ENCODE measurements at regions not wholly inside any gene's neighbourhood (a gene's known extent, or its start where the extent isn't known, plus 50 kb on each side); places are given as distances from the start of the nearest gene placed in this dataset.

- H3K4me1 ChIP-seq (ENCODE audit: control insufficient read depth in 1 of 2, extremely low read depth in 1 of 2, insufficient read depth in 2 of 2, low read length in 2 of 2) = no peaks in the 10 kb centered on the region
- Mint-ChIP-seq H3K36me3 (no peaks in the 10 kb centered on the region), H3K27ac (no peak overlapping the region), H3K4me1 (no peaks in the 10 kb centered on the region), H3K27me3 (peaks cover 0 to 4% of the 10 kb centered on the region in 2 donors), H3K9me3 (peaks cover 0 to 23% (median 2%) of the 10 kb centered on the region in 3 donors), H3K4me3 (no peak overlapping the region)
- WGBS (ENCODE audit: insufficient coverage) = 60% methylated on average over 2 of the region's 3 CpGs
- POLR2A ChIA-PET = no interaction called here
- no peak overlapping the region for H3K4me3 ChIP-seq (ENCODE audit: control insufficient read depth in 1 of 2, extremely low read depth in 1 of 2, low read length in 1 of 2)
- no peak overlapping the region for H3K27ac ChIP-seq (ENCODE audit: low read length)
- DNase-seq (no peak), ATAC-seq (replicated peaks in 1 of 4) (no peak)
- H3K36me3 ChIP-seq (ENCODE audit: control insufficient read depth in 2 of 2, extremely low read depth in 1 of 2, insufficient read depth in 1 of 2, low read length in 1 of 2) = no peaks in the 10 kb centered on the region
- CTCF ChIA-PET = no interaction called here
- no peaks in the 10 kb centered on the region for H3K9me3 ChIP-seq
- no peaks in the 10 kb centered on the region for H3K27me3 ChIP-seq (replicated peaks in 1 of 2; ENCODE audit: control insufficient read depth in 2 of 2, extremely low read depth in 1 of 2, insufficient read depth in 2 of 2, low read length in 1 of 2)
Observed at GRCh38 chr14:79991866-79992265, 219.4 kb downstream of the DIO2 start.

- H3K4me3 Mint-ChIP-seq = no peak overlapping the region
- ATAC-seq (replicated peaks in 1 of 4) = no peak
- no peaks in the 10 kb centered on the region for H3K4me1 Mint-ChIP-seq
- peaks cover 5 to 21% (median 6%) of the 10 kb centered on the region in 3 donors for H3K9me3 Mint-ChIP-seq
- CTCF ChIA-PET = no interaction called here
- DNase-seq = no peak
- no peaks in the 10 kb centered on the region for H3K27me3 ChIP-seq (replicated peaks in 1 of 2; ENCODE audit: control insufficient read depth in 2 of 2, extremely low read depth in 1 of 2, insufficient read depth in 2 of 2, low read length in 1 of 2)
- H3K9me3 ChIP-seq = no peaks in the 10 kb centered on the region
- no peaks in the 10 kb centered on the region for H3K36me3 ChIP-seq (ENCODE audit: control insufficient read depth in 2 of 2, extremely low read depth in 1 of 2, insufficient read depth in 1 of 2, low read length in 1 of 2)
- H3K27ac Mint-ChIP-seq = no peak overlapping the region
- H3K4me3 ChIP-seq (ENCODE audit: control insufficient read depth in 1 of 2, extremely low read depth in 1 of 2, low read length in 1 of 2) = no peak overlapping the region
- no peaks in the 10 kb centered on the region for H3K36me3 Mint-ChIP-seq
- 100% methylated on average over 1 of the region's 2 CpGs for WGBS (ENCODE audit: insufficient coverage)
- no peak overlapping the region for H3K27ac ChIP-seq (ENCODE audit: low read length)
- H3K4me1 ChIP-seq (ENCODE audit: control insufficient read depth in 1 of 2, extremely low read depth in 1 of 2, insufficient read depth in 2 of 2, low read length in 2 of 2) = no peaks in the 10 kb centered on the region
- peaks cover 0 to 3% of the 10 kb centered on the region in 2 donors for H3K27me3 Mint-ChIP-seq
- POLR2A ChIA-PET = no interaction called here
Observed at GRCh38 chr14:79989990-79990389, 221.3 kb downstream of the DIO2 start.

- Mint-ChIP-seq H3K36me3 (no peaks in the 10 kb centered on the region), H3K4me1 (no peaks in the 10 kb centered on the region), H3K27ac (no peak overlapping the region), H3K4me3 (no peak overlapping the region), H3K9me3 (peaks cover 5 to 18% (median 6%) of the 10 kb centered on the region in 3 donors), H3K27me3 (no peaks in the 10 kb centered on the region)
- Histone ChIP-seq H3K27ac (ENCODE audit: low read length) (no peak overlapping the region), H3K9me3 (no peaks in the 10 kb centered on the region), H3K4me3 (ENCODE audit: control insufficient read depth in 1 of 2, extremely low read depth in 1 of 2, low read length in 1 of 2) (no peak overlapping the region), H3K4me1 (ENCODE audit: control insufficient read depth in 1 of 2, extremely low read depth in 1 of 2, insufficient read depth in 2 of 2, low read length in 2 of 2) (no peaks in the 10 kb centered on the region), H3K27me3 (replicated peaks in 1 of 2; ENCODE audit: control insufficient read depth in 2 of 2, extremely low read depth in 1 of 2, insufficient read depth in 2 of 2, low read length in 1 of 2) (no peaks in the 10 kb centered on the region), H3K36me3 (ENCODE audit: control insufficient read depth in 2 of 2, extremely low read depth in 1 of 2, insufficient read depth in 1 of 2, low read length in 1 of 2) (no peaks in the 10 kb centered on the region)
- CTCF ChIA-PET = no interaction called here
- DNase-seq (no peak), ATAC-seq (replicated peaks in 1 of 4) (no peak)
- WGBS (ENCODE audit: insufficient coverage) = no CpG with 5 or more reads among the region's 1 CpG
- POLR2A ChIA-PET = no interaction called here
Observed at GRCh38 chr14:79986251-79986650, 225.1 kb downstream of the DIO2 start.

- POLR2A ChIA-PET = no interaction called here
- Histone ChIP-seq H3K36me3 (ENCODE audit: control insufficient read depth in 2 of 2, extremely low read depth in 1 of 2, insufficient read depth in 1 of 2, low read length in 1 of 2) (no peaks in the 10 kb centered on the region), H3K4me1 (ENCODE audit: control insufficient read depth in 1 of 2, extremely low read depth in 1 of 2, insufficient read depth in 2 of 2, low read length in 2 of 2) (no peaks in the 10 kb centered on the region), H3K9me3 (no peaks in the 10 kb centered on the region), H3K27ac (ENCODE audit: low read length) (no peak overlapping the region), H3K4me3 (ENCODE audit: control insufficient read depth in 1 of 2, extremely low read depth in 1 of 2, low read length in 1 of 2) (no peak overlapping the region), H3K27me3 (replicated peaks in 1 of 2; ENCODE audit: control insufficient read depth in 2 of 2, extremely low read depth in 1 of 2, insufficient read depth in 2 of 2, low read length in 1 of 2) (no peaks in the 10 kb centered on the region)
- no CpG with 5 or more reads among the region's 1 CpG for WGBS (ENCODE audit: insufficient coverage)
- no peak overlapping the region for H3K4me3 Mint-ChIP-seq
- CTCF ChIA-PET = no interaction called here
- H3K4me1 Mint-ChIP-seq = no peaks in the 10 kb centered on the region
- H3K27ac Mint-ChIP-seq = no peak overlapping the region
- no peaks in the 10 kb centered on the region for H3K27me3 Mint-ChIP-seq
- ATAC-seq (replicated peaks in 1 of 4) (no peak), DNase-seq (no peak)
- H3K36me3 Mint-ChIP-seq = no peaks in the 10 kb centered on the region
- peaks cover 2 to 22% (median 12%) of the 10 kb centered on the region in 3 donors for H3K9me3 Mint-ChIP-seq
Observed at GRCh38 chr14:79972230-79972629, 239.1 kb downstream of the DIO2 start.

GRCh38 chr14:79971330-79971729 is 240.0 kb downstream of the DIO2 start:
- Histone ChIP-seq H3K4me3 (ENCODE audit: control insufficient read depth in 1 of 2, extremely low read depth in 1 of 2, low read length in 1 of 2) (no peak overlapping the region), H3K9me3 (no peaks in the 10 kb centered on the region), H3K4me1 (ENCODE audit: control insufficient read depth in 1 of 2, extremely low read depth in 1 of 2, insufficient read depth in 2 of 2, low read length in 2 of 2) (no peaks in the 10 kb centered on the region), H3K27ac (ENCODE audit: low read length) (no peak overlapping the region), H3K36me3 (ENCODE audit: control insufficient read depth in 2 of 2, extremely low read depth in 1 of 2, insufficient read depth in 1 of 2, low read length in 1 of 2) (no peaks in the 10 kb centered on the region), H3K27me3 (replicated peaks in 1 of 2; ENCODE audit: control insufficient read depth in 2 of 2, extremely low read depth in 1 of 2, insufficient read depth in 2 of 2, low read length in 1 of 2) (no peaks in the 10 kb centered on the region)
- ATAC-seq (replicated peaks in 1 of 4) (no peak), DNase-seq (no peak)
- Mint-ChIP-seq H3K9me3 (peaks cover 10 to 22% (median 12%) of the 10 kb centered on the region in 3 donors), H3K36me3 (no peaks in the 10 kb centered on the region), H3K27ac (no peak overlapping the region), H3K4me3 (no peak overlapping the region), H3K27me3 (no peaks in the 10 kb centered on the region), H3K4me1 (no peaks in the 10 kb centered on the region)
- CTCF ChIA-PET = interaction anchor here in 1 of 2 donors (0.6 kb wide), 1 partner anchor 11 kb away, joined by 3 read pairs; no protein-coding TSS in a partner anchor
- POLR2A ChIA-PET = no interaction called here
- no CpG with 5 or more reads among the region's 2 CpGs for WGBS (ENCODE audit: insufficient coverage)

- no peaks in the 10 kb centered on the region for H3K9me3 ChIP-seq
Observed at GRCh38 chr14:79967453-79967852, 243.9 kb downstream of the DIO2 start.

GRCh38 chr14:79967001-79967400 is 244.3 kb downstream of the DIO2 start:
- Histone ChIP-seq H3K27ac (ENCODE audit: low read length) (no peak overlapping the region), H3K4me3 (ENCODE audit: control insufficient read depth in 1 of 2, extremely low read depth in 1 of 2, low read length in 1 of 2) (no peak overlapping the region), H3K36me3 (ENCODE audit: control insufficient read depth in 2 of 2, extremely low read depth in 1 of 2, insufficient read depth in 1 of 2, low read length in 1 of 2) (no peaks in the 10 kb centered on the region), H3K4me1 (ENCODE audit: control insufficient read depth in 1 of 2, extremely low read depth in 1 of 2, insufficient read depth in 2 of 2, low read length in 2 of 2) (no peaks in the 10 kb centered on the region), H3K9me3 (no peaks in the 10 kb centered on the region), H3K27me3 (replicated peaks in 1 of 2; ENCODE audit: control insufficient read depth in 2 of 2, extremely low read depth in 1 of 2, insufficient read depth in 2 of 2, low read length in 1 of 2) (no peaks in the 10 kb centered on the region)
- H3K27me3 Mint-ChIP-seq = no peaks in the 10 kb centered on the region
- no peak overlapping the region for H3K27ac Mint-ChIP-seq
- no peak overlapping the region for H3K4me3 Mint-ChIP-seq
- H3K36me3 Mint-ChIP-seq = no peaks in the 10 kb centered on the region
- DNase-seq = no peak
- H3K4me1 Mint-ChIP-seq = no peaks in the 10 kb centered on the region
- peaks cover 16 to 27% (median 19%) of the 10 kb centered on the region in 3 donors for H3K9me3 Mint-ChIP-seq
- POLR2A ChIA-PET = no interaction called here
- CTCF ChIA-PET = no interaction called here
- no peak for ATAC-seq (replicated peaks in 1 of 4)

More at GRCh38 chr14:79967453-79967852, 243.9 kb downstream of the DIO2 start:
- Mint-ChIP-seq H3K4me3 (no peak overlapping the region), H3K9me3 (peaks cover 16 to 27% (median 16%) of the 10 kb centered on the region in 3 donors), H3K4me1 (no peaks in the 10 kb centered on the region), H3K27me3 (no peaks in the 10 kb centered on the region), H3K36me3 (no peaks in the 10 kb centered on the region), H3K27ac (no peak overlapping the region)
- H3K27ac ChIP-seq (ENCODE audit: low read length) = no peak overlapping the region
- ATAC-seq (replicated peaks in 1 of 4) (no peak), DNase-seq (no peak)
- H3K4me1 ChIP-seq (ENCODE audit: control insufficient read depth in 1 of 2, extremely low read depth in 1 of 2, insufficient read depth in 2 of 2, low read length in 2 of 2) = no peaks in the 10 kb centered on the region
- H3K4me3 ChIP-seq (ENCODE audit: control insufficient read depth in 1 of 2, extremely low read depth in 1 of 2, low read length in 1 of 2) = no peak overlapping the region
- ChIA-PET POLR2A (no interaction called here), CTCF (no interaction called here)
- WGBS (ENCODE audit: insufficient coverage) = no CpG with 5 or more reads among the region's 2 CpGs
- H3K27me3 ChIP-seq (replicated peaks in 1 of 2; ENCODE audit: control insufficient read depth in 2 of 2, extremely low read depth in 1 of 2, insufficient read depth in 2 of 2, low read length in 1 of 2) = no peaks in the 10 kb centered on the region
- no peaks in the 10 kb centered on the region for H3K36me3 ChIP-seq (ENCODE audit: control insufficient read depth in 2 of 2, extremely low read depth in 1 of 2, insufficient read depth in 1 of 2, low read length in 1 of 2)

Measured in T-cell (primary cell).